GM18507 (cell line): ENCODE measurements at regions not wholly inside any gene's neighbourhood (a gene's known extent, or its start where the extent isn't known, plus 50 kb on each side); places are given as distances from the start of the nearest gene placed in this dataset.
A peak's percentile ranks its signal among the peaks of the same experiment; 100 is the strongest.

Source experiments
- DNase-seq: peaks from one replicate; pipeline ENCODE4 v3.0.0; 2011; ENCODE audit warnings: low read depth; ENCODE audit not compliant: insufficient read length; ENCODE audit errors: extremely low spot score
- FAIRE-seq: peaks from 2 replicates; lab custom pipeline; 2011; peaks lifted over from hg19 to GRCh38; lab: Jason Lieb, UNC

- FAIRE-seq (no peak), DNase-seq (no peak)
These were observed 197.6 kb downstream of the AACS start for GRCh38 chr12:125262851-125263250.

GRCh38 chr12:125263385-125263784 is 198.2 kb downstream of the AACS start:
- FAIRE-seq = no peak
- no peak for DNase-seq

GRCh38 chr12:125267114-125267513 is 201.9 kb downstream of the AACS start:
- FAIRE-seq = no peak
- no peak for DNase-seq

- no peak for FAIRE-seq
- DNase-seq = no peak
These were observed 204.0 kb downstream of the AACS start for GRCh38 chr12:125269276-125269675.

GRCh38 chr12:125271892-125272291 is 206.7 kb downstream of the AACS start:
- no peak for DNase-seq
- FAIRE-seq = no peak

GRCh38 chr12:125272383-125272933 is 207.2 kb downstream of the AACS start:
- DNase-seq = no peak
- no peak for FAIRE-seq

GRCh38 chr12:125276567-125276966 is 211.3 kb downstream of the AACS start:
- DNase-seq (no peak), FAIRE-seq (no peak)

- DNase-seq (no peak), FAIRE-seq (no peak)
These were observed 215.5 kb downstream of the AACS start for GRCh38 chr12:125280482-125281377.

GRCh38 chr12:125282921-125283320 is 217.7 kb downstream of the AACS start:
- no peak for FAIRE-seq
- DNase-seq = no peak

GRCh38 chr12:125283521-125283920 is 218.3 kb downstream of the AACS start:
- no peak for FAIRE-seq
- no peak for DNase-seq

- DNase-seq (no peak), FAIRE-seq (no peak)
These were observed 218.9 kb downstream of the AACS start for GRCh38 chr12:125284087-125284486.

- DNase-seq = no peak
- no peak for FAIRE-seq
These were observed 219.9 kb downstream of the AACS start for GRCh38 chr12:125284945-125285685.

- FAIRE-seq (no peak), DNase-seq (no peak)
These were observed 220.9 kb downstream of the AACS start for GRCh38 chr12:125286005-125286727.

GRCh38 chr12:125287155-125287847 is 222.1 kb downstream of the AACS start:
- peak; percentile 33 for FAIRE-seq
- DNase-seq = no peak

GRCh38 chr12:125288931-125289928 is 224.0 kb downstream of the AACS start:
- no peak for DNase-seq

GRCh38 chr12:125289970-125290369 is 224.7 kb downstream of the AACS start:
- FAIRE-seq (no peak), DNase-seq (no peak)

More at GRCh38 chr12:125288931-125289928, 224.0 kb downstream of the AACS start:
- FAIRE-seq = no peak

GRCh38 chr12:125292700-125293099 is 227.5 kb downstream of the AACS start:
- no peak for FAIRE-seq
- DNase-seq = no peak

- FAIRE-seq = no peak
- no peak for DNase-seq
These were observed 230.3 kb downstream of the AACS start for GRCh38 chr12:125295550-125295949.
